ENCODE measurements at regions not wholly inside any gene's neighbourhood (a gene's known extent, or its start where the extent isn't known, plus 50 kb on each side); places are given as distances from the start of the nearest gene placed in this dataset.

- no peak for DNase-seq (ENCODE audit: extremely low spot score)
- TF ChIP-seq CTBP1 (IDR thresholded peaks at IDR 0.05; ENCODE audit: borderline replicate concordance) (no peak), LEF1 (IDR thresholded peaks at IDR 0.05; ENCODE audit: borderline replicate concordance) (no peak), SUZ12 (IDR thresholded peaks at IDR 0.05) (no peak), FOXK2 (IDR thresholded peaks at IDR 0.05) (no peak), BHLHE40 (IDR thresholded peaks at IDR 0.05; ENCODE audit: borderline replicate concordance) (no peak), HDGF (IDR thresholded peaks at IDR 0.05; ENCODE audit: borderline replicate concordance) (no peak), ZNF384 (IDR thresholded peaks at IDR 0.05) (no peak)
- ChIA-PET CTCF (no interaction called here), POLR2A (no interaction called here)
These were observed 433.0 kb downstream of the ANKRD7 start for GRCh38 chr7:118657391-118658005.

GRCh38 chr7:118662266-118662665, 437.8 kb downstream of the ANKRD7 start:
- TF ChIP-seq CTBP1 (IDR thresholded peaks at IDR 0.05; ENCODE audit: borderline replicate concordance), result no peak
- no peak for TF ChIP-seq FOXA1 (IDR thresholded peaks at IDR 0.05)
- TF ChIP-seq L3MBTL2 (conservative IDR thresholded peaks at IDR 0.05), result no peak
- no peak for TF ChIP-seq BHLHE40 (IDR thresholded peaks at IDR 0.05; ENCODE audit: borderline replicate concordance)
- TF ChIP-seq FOXK2 (IDR thresholded peaks at IDR 0.05), result no peak
- no peak for TF ChIP-seq ELF4 (IDR thresholded peaks at IDR 0.05)
- DNase-seq (ENCODE audit: extremely low spot score), result no peak
- POLR2A ChIA-PET, result no interaction called here
- CTCF ChIA-PET, result no interaction called here

GRCh38 chr7:118664498-118664897, 440.0 kb downstream of the ANKRD7 start:
- ChIA-PET CTCF (no interaction called here), POLR2A (no interaction called here)
- TF ChIP-seq CTBP1 (IDR thresholded peaks at IDR 0.05; ENCODE audit: borderline replicate concordance), result no peak
- no peak for TF ChIP-seq BHLHE40 (IDR thresholded peaks at IDR 0.05; ENCODE audit: borderline replicate concordance)
- TF ChIP-seq SUZ12 (IDR thresholded peaks at IDR 0.05), result no peak
- no peak for TF ChIP-seq NFRKB (IDR thresholded peaks at IDR 0.05)
- TF ChIP-seq TARDBP (IDR thresholded peaks at IDR 0.05), result no peak
- TF ChIP-seq FOXK2 (IDR thresholded peaks at IDR 0.05), result no peak
- TF ChIP-seq FOXM1 (IDR thresholded peaks at IDR 0.05; ENCODE audit: borderline replicate concordance), result no peak
- TF ChIP-seq FOXA1 (IDR thresholded peaks at IDR 0.05), result no peak
- no peak for TF ChIP-seq ARNT (IDR thresholded peaks at IDR 0.05)
- no peak for TF ChIP-seq SP1 (IDR thresholded peaks at IDR 0.05)
- TF ChIP-seq, protein P1, sequence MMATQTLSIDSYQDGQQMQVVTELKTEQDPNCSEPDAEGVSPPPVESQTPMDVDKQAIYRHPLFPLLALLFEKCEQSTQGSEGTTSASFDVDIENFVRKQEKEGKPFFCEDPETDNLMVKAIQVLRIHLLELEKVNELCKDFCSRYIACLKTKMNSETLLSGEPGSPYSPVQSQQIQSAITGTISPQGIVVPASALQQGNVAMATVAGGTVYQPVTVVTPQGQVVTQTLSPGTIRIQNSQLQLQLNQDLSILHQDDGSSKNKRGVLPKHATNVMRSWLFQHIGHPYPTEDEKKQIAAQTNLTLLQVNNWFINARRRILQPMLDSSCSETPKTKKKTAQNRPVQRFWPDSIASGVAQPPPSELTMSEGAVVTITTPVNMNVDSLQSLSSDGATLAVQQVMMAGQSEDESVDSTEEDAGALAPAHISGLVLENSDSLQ (IDR thresholded peaks at IDR 0.05), result no peak
- TF ChIP-seq ELF4 (IDR thresholded peaks at IDR 0.05), result no peak
- no peak for TF ChIP-seq LEF1 (IDR thresholded peaks at IDR 0.05; ENCODE audit: borderline replicate concordance)
- TF ChIP-seq HDGF (IDR thresholded peaks at IDR 0.05; ENCODE audit: borderline replicate concordance), result no peak
- TF ChIP-seq ZNF384 (IDR thresholded peaks at IDR 0.05), result no peak
- DNase-seq (ENCODE audit: extremely low spot score), result no peak

DNA sequence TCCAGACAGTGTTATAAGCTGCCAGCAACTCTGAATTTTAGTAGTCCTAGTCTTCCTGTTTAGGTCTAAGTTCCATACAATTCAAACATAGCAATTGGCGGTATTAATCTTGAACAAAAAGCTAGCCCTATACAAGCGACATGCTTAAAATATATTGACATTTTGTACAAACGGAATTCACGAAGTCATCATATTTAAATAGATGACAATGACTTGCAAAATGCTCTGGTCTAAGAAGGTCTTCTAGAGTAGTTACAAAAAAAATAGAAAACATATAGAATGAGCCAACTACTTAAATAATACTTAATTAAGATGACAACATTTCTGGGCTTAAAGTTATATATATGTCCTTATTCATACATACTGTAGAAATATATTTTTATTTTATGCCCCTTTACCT, 446.6 kb downstream of the ANKRD7 start:
- CTCF ChIA-PET, result no interaction called here
- no peak for DNase-seq (ENCODE audit: extremely low spot score)
- POLR2A ChIA-PET, result no interaction called here
- TF ChIP-seq LEF1 (IDR thresholded peaks at IDR 0.05; ENCODE audit: borderline replicate concordance) (no peak), SP1 (IDR thresholded peaks at IDR 0.05) (no peak), BHLHE40 (IDR thresholded peaks at IDR 0.05; ENCODE audit: borderline replicate concordance) (no peak), ZNF384 (IDR thresholded peaks at IDR 0.05) (no peak), FOXK2 (IDR thresholded peaks at IDR 0.05) (no peak), CTBP1 (IDR thresholded peaks at IDR 0.05; ENCODE audit: borderline replicate concordance) (no peak), SUZ12 (IDR thresholded peaks at IDR 0.05) (no peak), HDGF (IDR thresholded peaks at IDR 0.05; ENCODE audit: borderline replicate concordance) (no peak), NFRKB (IDR thresholded peaks at IDR 0.05) (no peak), ELF4 (IDR thresholded peaks at IDR 0.05) (no peak), ARNT (IDR thresholded peaks at IDR 0.05) (no peak), TARDBP (IDR thresholded peaks at IDR 0.05) (no peak), FOXM1 (IDR thresholded peaks at IDR 0.05; ENCODE audit: borderline replicate concordance) (no peak), FOXA1 (IDR thresholded peaks at IDR 0.05) (no peak)
- TF ChIP-seq, protein P1 (IDR thresholded peaks at IDR 0.05), result no peak

- POLR2A ChIA-PET, result no interaction called here
- CTCF ChIA-PET, result no interaction called here
- no peak for DNase-seq (ENCODE audit: extremely low spot score)
- TF ChIP-seq HDGF (IDR thresholded peaks at IDR 0.05; ENCODE audit: borderline replicate concordance) (no peak), ELF4 (IDR thresholded peaks at IDR 0.05) (no peak), NFRKB (IDR thresholded peaks at IDR 0.05) (no peak), FOXK2 (IDR thresholded peaks at IDR 0.05) (no peak), BHLHE40 (IDR thresholded peaks at IDR 0.05; ENCODE audit: borderline replicate concordance) (no peak), FOXM1 (IDR thresholded peaks at IDR 0.05; ENCODE audit: borderline replicate concordance) (no peak), ARNT (IDR thresholded peaks at IDR 0.05) (no peak), L3MBTL2 (conservative IDR thresholded peaks at IDR 0.05) (no peak), ZNF384 (IDR thresholded peaks at IDR 0.05) (no peak), LEF1 (IDR thresholded peaks at IDR 0.05; ENCODE audit: borderline replicate concordance) (no peak), CTBP1 (IDR thresholded peaks at IDR 0.05; ENCODE audit: borderline replicate concordance) (no peak)
These were observed 460.3 kb downstream of the ANKRD7 start for GRCh38 chr7:118684796-118685195.

GRCh38 chr7:118689403-118689802, 464.9 kb downstream of the ANKRD7 start:
- CTCF ChIA-PET, result no interaction called here
- POLR2A ChIA-PET, result no interaction called here
- no peak for DNase-seq (ENCODE audit: extremely low spot score)
- TF ChIP-seq SUZ12 (IDR thresholded peaks at IDR 0.05) (no peak), NFRKB (IDR thresholded peaks at IDR 0.05) (no peak), ARNT (IDR thresholded peaks at IDR 0.05) (no peak), TARDBP (IDR thresholded peaks at IDR 0.05) (no peak)

DNA sequence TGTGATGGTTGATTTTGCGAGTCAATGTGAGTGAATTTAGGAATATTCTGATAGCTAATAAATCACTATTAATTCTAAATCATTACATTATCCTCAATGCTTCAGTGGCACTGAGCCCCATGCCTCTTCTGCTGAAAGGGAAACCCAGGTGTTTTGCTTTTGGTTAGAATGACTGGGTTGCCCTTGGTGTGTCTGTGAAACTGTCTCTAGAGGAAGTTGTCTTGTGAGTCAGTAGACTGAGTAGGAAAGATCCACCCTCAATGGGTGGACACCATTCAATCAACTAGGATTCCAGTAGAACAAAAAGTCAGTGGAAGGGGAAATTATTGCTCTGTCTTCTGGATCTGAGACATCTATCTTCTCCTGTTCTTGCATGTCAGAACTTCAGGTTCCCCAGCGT, 472.4 kb downstream of the ANKRD7 start:
- TF ChIP-seq HDGF (IDR thresholded peaks at IDR 0.05; ENCODE audit: borderline replicate concordance) (no peak), ARNT (IDR thresholded peaks at IDR 0.05) (no peak), FOXA1 (IDR thresholded peaks at IDR 0.05) (no peak), NFRKB (IDR thresholded peaks at IDR 0.05) (no peak), FOXM1 (IDR thresholded peaks at IDR 0.05; ENCODE audit: borderline replicate concordance) (no peak), LEF1 (IDR thresholded peaks at IDR 0.05; ENCODE audit: borderline replicate concordance) (no peak), L3MBTL2 (conservative IDR thresholded peaks at IDR 0.05) (no peak), CTBP1 (IDR thresholded peaks at IDR 0.05; ENCODE audit: borderline replicate concordance) (no peak), BHLHE40 (IDR thresholded peaks at IDR 0.05; ENCODE audit: borderline replicate concordance) (no peak), SP1 (IDR thresholded peaks at IDR 0.05) (no peak), FOXK2 (IDR thresholded peaks at IDR 0.05) (no peak), ZNF384 (IDR thresholded peaks at IDR 0.05) (no peak), ELF4 (IDR thresholded peaks at IDR 0.05) (no peak), SUZ12 (IDR thresholded peaks at IDR 0.05) (no peak)
- TF ChIP-seq, protein P1 (IDR thresholded peaks at IDR 0.05), result no peak
- POLR2A ChIA-PET, result no interaction called here
- DNase-seq (ENCODE audit: extremely low spot score), result no peak
- CTCF ChIA-PET, result no interaction called here
